ENCODE measurements at regions not wholly inside any gene's neighbourhood (a gene's known extent, or its start where the extent isn't known, plus 50 kb on each side); places are given as distances from the start of the nearest gene placed in this dataset.

DNA sequence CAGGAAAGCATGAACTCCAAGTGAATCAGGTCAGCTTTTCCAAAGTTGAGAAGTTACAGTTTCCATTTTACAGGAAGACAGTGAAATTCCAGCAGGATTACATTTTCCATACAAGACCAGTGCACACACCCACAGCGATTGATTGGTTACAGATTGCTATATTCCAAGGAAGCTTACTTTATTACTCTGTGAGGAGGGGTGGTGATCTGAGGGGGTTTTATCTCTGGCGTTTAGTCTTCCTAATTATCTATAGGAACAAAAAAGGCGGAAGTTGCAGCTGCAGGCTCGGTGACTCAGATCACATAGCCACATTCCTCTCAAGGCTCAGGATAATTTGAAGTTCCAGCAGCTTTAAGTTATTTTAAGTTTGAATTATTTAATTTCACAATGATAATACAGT, 450.4 kb upstream of the NMUR2 start:
- DNase-seq (no peak), ATAC-seq (ENCODE audit: insufficient read depth, low FRiP score) (no peak)
- no peak overlapping the region for H3K27ac ChIP-seq (ENCODE audit: low read depth in 1 of 2, low read length in 1 of 2)
- no peak for TF ChIP-seq CTCF (IDR thresholded peaks at IDR 0.05; ENCODE audit: control extremely low read depth, extremely low read depth)
- no peaks in the 10 kb centered on the region for H3K27me3 ChIP-seq (ENCODE audit: control insufficient read depth in 3 of 3, insufficient read depth in 3 of 3, low read length in 2 of 3)
- WGBS, 2 donors, result 66 to 79% methylated on average over 4 of the region's 4 CpGs
- no peaks in the 10 kb centered on the region for H3K4me1 ChIP-seq (ENCODE audit: control insufficient read depth in 5 of 5, insufficient read depth in 5 of 5, low read length in 5 of 5)
- no peak overlapping the region for H3K9ac ChIP-seq (ENCODE audit: insufficient read depth in 1 of 2, low read length in 2 of 2)
- no peak overlapping the region for H3K4me3 ChIP-seq
- H3K36me3 ChIP-seq (ENCODE audit: control insufficient read depth in 4 of 4, insufficient read depth in 4 of 4, low read length in 4 of 4), result no peaks in the 10 kb centered on the region
- H3K9me3 ChIP-seq (ENCODE audit: control insufficient read depth in 4 of 4, insufficient read depth in 3 of 4, low read length in 3 of 4), result peaks cover 0 to 3% (median 0%) of the 10 kb centered on the region in 4 donors

DNA sequence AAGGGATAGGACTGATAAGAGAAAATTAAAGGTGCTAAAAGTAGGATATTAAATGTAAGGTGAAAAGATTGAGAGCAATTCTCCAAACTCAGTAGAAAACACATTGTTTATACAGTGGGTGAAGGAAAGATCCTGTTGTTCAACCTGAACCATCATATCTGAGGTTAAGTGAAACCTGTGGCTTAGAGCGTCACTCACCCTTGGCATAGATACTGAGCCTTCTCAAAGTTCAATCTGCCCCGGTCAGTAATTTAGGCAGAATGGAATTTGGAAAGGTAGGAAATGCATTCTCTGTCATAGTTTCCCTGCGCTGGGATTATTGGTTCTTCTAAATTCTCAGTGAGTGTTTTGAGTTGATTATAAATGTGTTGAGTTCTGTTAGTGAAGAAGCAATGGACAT, 456.2 kb upstream of the NMUR2 start:
- no peak overlapping the region for H3K27ac ChIP-seq (ENCODE audit: low read depth in 1 of 2, low read length in 1 of 2)
- WGBS, 2 donors, result 88 to 94% methylated on average over 3 of the region's 3 CpGs
- H3K36me3 ChIP-seq (ENCODE audit: control insufficient read depth in 4 of 4, insufficient read depth in 4 of 4, low read length in 4 of 4), result no peaks in the 10 kb centered on the region
- H3K27me3 ChIP-seq (ENCODE audit: control insufficient read depth in 3 of 3, insufficient read depth in 3 of 3, low read length in 2 of 3), result no peaks in the 10 kb centered on the region
- no peak for DNase-seq
- no peaks in the 10 kb centered on the region for H3K4me1 ChIP-seq (ENCODE audit: control insufficient read depth in 5 of 5, insufficient read depth in 5 of 5, low read length in 5 of 5)
- H3K9me3 ChIP-seq (ENCODE audit: control insufficient read depth in 4 of 4, insufficient read depth in 3 of 4, low read length in 3 of 4), result no peaks in the 10 kb centered on the region
- no peak overlapping the region for H3K4me3 ChIP-seq
- TF ChIP-seq CTCF (IDR thresholded peaks at IDR 0.05; ENCODE audit: control extremely low read depth, extremely low read depth), result no peak
- ATAC-seq (ENCODE audit: insufficient read depth, low FRiP score), result no peak
- H3K9ac ChIP-seq (ENCODE audit: insufficient read depth in 1 of 2, low read length in 2 of 2), result no peak overlapping the region

- no peaks in the 10 kb centered on the region for H3K9me3 ChIP-seq (ENCODE audit: control insufficient read depth in 4 of 4, insufficient read depth in 3 of 4, low read length in 3 of 4)
- WGBS, 2 donors, result 51 to 74% methylated on average over 3 of the region's 3 CpGs
- H3K27me3 ChIP-seq (ENCODE audit: control insufficient read depth in 3 of 3, insufficient read depth in 3 of 3, low read length in 2 of 3), result no peaks in the 10 kb centered on the region
- no peak for ATAC-seq (ENCODE audit: insufficient read depth, low FRiP score)
- no peak overlapping the region for H3K9ac ChIP-seq (ENCODE audit: insufficient read depth in 1 of 2, low read length in 2 of 2)
- H3K4me1 ChIP-seq (ENCODE audit: control insufficient read depth in 5 of 5, insufficient read depth in 5 of 5, low read length in 5 of 5), result no peaks in the 10 kb centered on the region
- peak in 2 of 3 donors; percentile 2 to 39 for DNase-seq
- H3K4me3 ChIP-seq, result no peak overlapping the region
- TF ChIP-seq CTCF (IDR thresholded peaks at IDR 0.05; ENCODE audit: control extremely low read depth, extremely low read depth), result no peak
- H3K27ac ChIP-seq (ENCODE audit: low read depth in 1 of 2, low read length in 1 of 2), result no peak overlapping the region
- no peaks in the 10 kb centered on the region for H3K36me3 ChIP-seq (ENCODE audit: control insufficient read depth in 4 of 4, insufficient read depth in 4 of 4, low read length in 4 of 4)
These were observed 459.4 kb upstream of the NMUR2 start for GRCh38 chr5:152864447-152864846.

GRCh38 chr5:152864991-152865390, 459.9 kb upstream of the NMUR2 start:
- no peak overlapping the region for H3K27ac ChIP-seq (ENCODE audit: low read depth in 1 of 2, low read length in 1 of 2)
- DNase-seq, result peak in 1 of 3 donors; percentile 36
- no peaks in the 10 kb centered on the region for H3K27me3 ChIP-seq (ENCODE audit: control insufficient read depth in 3 of 3, insufficient read depth in 3 of 3, low read length in 2 of 3)
- no peak overlapping the region for H3K9ac ChIP-seq (ENCODE audit: insufficient read depth in 1 of 2, low read length in 2 of 2)
- ATAC-seq (ENCODE audit: insufficient read depth, low FRiP score), result no peak
- no peaks in the 10 kb centered on the region for H3K36me3 ChIP-seq (ENCODE audit: control insufficient read depth in 4 of 4, insufficient read depth in 4 of 4, low read length in 4 of 4)
- no peak for TF ChIP-seq CTCF (IDR thresholded peaks at IDR 0.05; ENCODE audit: control extremely low read depth, extremely low read depth)
- H3K4me3 ChIP-seq, result no peak overlapping the region
- no peaks in the 10 kb centered on the region for H3K4me1 ChIP-seq (ENCODE audit: control insufficient read depth in 5 of 5, insufficient read depth in 5 of 5, low read length in 5 of 5)
- H3K9me3 ChIP-seq (ENCODE audit: control insufficient read depth in 4 of 4, insufficient read depth in 3 of 4, low read length in 3 of 4), result no peaks in the 10 kb centered on the region

All from lung (tissue), 11 donors.